Activated CD4-positive, alpha-beta T cell treated with anti-CD3 and anti-CD28 coated beads for 24 hours (primary cell): ENCODE measurements at regions not wholly inside any gene's neighbourhood (a gene's known extent, or its start where the extent isn't known, plus 50 kb on each side); places are given as distances from the start of the nearest gene placed in this dataset.

Experiments used
- DNase-seq, 2 donors: peaks; one replicate each; pipeline ENCODE4 v3.0.0-alpha.2; 2020; ENCODE audit warnings: low read depth in 2 of 2

- no peak for DNase-seq
Measured at GRCh38 chr13:23983671-23984070, 86.4 kb upstream of the C1QTNF9B start.

DNA sequence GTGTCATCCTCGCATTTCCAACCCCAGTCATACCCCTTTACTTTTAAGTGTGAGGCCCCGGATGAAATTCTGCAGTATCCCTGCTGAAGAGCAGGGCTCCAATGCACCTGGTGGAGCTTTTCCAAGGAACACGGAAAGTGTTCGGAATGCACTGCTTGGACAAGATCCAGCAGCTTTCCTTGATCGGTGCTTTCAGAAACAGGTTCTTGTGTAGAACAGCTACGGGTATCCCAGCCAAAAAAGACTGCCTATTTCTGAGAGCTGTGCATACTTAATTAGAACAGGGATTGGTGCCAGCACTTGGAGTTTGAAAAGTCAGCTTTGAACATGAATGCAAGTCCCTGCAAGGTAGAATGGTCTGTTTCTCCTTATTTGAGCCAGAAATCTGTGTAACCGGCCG, 87.2 kb upstream of the C1QTNF9B start:
- DNase-seq: no peak

DNA sequence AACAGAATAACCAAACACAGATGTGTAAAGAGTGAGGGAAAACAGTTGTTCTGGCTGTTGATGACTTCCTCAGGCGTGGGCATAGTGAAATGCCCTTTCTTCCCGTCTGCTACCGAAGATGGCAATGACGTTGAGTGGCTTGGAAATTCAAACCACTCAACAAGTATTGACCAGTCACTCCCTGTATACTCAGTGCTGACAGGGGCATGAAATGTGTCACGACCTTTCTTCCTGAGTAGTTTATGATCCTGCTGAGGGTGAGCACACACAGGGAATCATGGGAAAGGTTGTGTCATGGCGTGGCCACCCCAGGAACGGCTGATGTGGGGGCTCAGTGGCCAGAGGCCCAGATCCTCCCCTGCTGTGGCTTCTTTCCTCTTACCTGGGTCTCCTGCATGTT, 87.8 kb upstream of the C1QTNF9B start:
- no peak for DNase-seq

DNA sequence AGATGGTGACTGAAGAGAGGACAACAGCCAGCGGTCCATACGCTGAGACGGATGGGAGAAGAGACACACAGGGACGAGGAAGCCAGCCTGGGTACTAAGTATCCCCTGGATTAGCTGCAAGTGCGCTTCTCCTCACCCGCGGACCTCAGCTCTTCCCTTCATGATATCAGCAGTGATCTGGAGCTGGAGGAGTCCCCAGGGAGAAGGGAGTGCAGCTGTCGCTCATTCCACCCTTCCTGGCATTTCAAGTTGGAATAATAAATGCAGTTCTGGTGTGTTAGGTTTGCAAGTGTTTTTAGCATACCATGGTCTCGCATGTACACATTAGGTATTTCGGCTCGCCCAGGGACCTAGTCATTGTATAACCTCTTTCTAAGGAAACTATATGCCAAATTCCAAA, 88.5 kb upstream of the C1QTNF9B start:
- DNase-seq: no peak

- no peak for DNase-seq
Measured at GRCh38 chr13:23986619-23987018, 89.3 kb upstream of the C1QTNF9B start.

GRCh38 chr13:23987331-23987894, 90.1 kb upstream of the C1QTNF9B start:
- DNase-seq: no peak

- DNase-seq: no peak
Measured at GRCh38 chr13:23988546-23989122, 91.3 kb upstream of the C1QTNF9B start.

- no peak for DNase-seq
Measured at GRCh38 chr13:23990455-23990854, 93.2 kb upstream of the C1QTNF9B start.

DNA sequence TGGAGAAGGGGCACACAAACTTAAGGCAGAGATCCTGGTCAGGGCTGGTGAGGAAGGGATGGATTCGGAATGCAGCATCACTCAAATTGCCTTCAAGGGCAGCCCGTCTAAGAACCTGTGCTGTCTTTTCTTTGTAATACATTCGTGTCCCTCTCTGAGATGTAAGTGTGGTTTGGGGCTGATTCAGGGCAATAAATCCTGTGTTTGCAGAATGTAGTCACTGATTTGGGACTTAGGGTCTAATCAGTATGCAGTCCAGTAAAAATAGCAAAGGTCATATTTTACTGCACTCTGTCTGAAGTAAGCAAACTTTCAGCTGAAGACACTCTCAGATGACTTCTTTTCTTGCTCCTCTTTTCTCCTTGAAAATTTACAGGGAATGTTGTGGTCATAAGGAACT, 93.8 kb upstream of the C1QTNF9B start:
- DNase-seq: no peak

- no peak for DNase-seq
Measured at GRCh38 chr13:23992781-23993679, 95.7 kb upstream of the C1QTNF9B start.

DNA sequence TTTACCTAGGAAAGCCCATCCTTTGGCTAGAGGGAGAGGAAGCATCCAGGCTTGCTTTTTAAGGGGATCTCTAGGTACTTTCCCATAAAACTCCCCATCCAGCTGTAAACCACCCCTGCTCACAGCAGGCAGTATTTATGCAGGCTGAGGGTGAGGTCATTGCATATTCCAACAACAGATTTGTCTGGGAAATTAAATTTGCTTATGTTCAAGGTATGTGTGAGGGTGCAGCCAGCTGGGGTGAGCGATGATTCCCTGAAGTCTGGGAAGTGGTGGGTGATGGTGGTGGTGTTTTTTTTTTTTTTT, 96.3 kb upstream of the C1QTNF9B start:
- DNase-seq: no peak

- DNase-seq: no peak
Measured at GRCh38 chr13:23995283-23996073, 98.2 kb upstream of the C1QTNF9B start.

DNA sequence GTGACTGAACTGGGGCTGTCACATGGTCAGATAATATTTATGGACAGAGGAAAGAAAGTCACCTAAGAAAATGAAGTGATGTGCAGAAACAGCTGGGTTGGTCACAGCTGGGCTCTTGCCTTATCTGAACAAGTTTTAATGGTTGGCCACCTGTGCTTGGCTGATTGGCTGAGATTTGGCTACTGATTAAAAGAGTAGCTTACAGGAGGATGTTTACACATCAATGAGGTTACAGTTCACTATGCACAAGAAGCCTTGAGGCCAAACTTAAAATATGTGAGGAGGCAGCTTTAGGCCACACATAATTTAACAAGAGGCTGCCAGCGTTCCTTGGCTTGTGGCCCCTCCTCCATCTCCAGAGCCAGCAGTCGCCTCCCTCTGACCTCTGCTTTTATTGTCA, 99.2 kb upstream of the C1QTNF9B start:
- DNase-seq: no peak

DNA sequence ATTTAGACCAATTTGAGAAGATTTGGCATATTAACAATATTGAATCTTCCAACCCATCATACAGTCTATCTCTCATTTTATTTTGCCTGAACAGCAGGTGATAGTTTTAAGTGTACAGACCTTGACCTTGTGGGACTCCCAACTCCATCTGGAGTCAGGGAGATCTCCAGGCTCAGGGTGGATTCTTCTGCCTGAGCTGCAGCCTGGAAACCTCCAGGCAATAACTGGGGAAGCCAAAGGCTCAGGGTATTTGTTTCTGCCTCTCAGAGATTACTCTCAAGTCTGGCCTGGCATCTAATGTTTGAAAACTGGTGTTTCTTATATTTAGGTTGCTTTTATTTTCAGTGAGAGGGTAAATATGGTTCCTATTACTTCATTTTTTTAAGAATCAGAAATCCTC, 102.1 kb upstream of the C1QTNF9B start:
- no peak for DNase-seq

DNA sequence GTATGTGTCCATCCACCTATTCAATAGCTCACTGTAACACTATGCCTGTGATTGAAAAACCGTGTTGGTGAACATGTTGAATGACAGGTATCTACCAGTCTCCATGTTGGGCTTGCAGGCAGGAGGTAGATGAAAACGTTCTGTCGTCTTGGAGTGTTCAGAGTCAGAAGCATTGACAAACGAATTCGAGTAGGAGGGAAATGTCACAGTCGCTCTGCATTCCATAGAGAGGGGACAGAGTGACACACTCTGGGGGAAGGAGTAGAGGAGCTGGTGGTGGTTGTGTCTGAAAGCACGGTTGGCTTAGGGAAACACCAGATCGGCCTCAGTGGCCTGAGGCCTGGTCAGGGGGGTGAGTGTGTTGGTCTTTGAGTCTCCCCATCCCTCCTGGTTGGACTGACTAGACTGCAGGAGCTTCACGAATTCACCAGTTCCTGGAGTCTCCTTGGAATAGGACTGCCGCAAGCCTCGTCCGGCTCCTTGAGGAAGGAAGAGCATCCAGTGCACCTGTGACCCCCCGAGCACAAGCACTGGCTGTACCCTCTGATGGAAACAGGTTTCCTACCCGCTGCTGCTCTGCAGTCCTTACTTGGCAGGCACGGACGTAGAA, 105.0 kb upstream of the C1QTNF9B start:
- DNase-seq: no peak

- DNase-seq: no peak
Measured at GRCh38 chr13:24004142-24004899, 107.0 kb upstream of the C1QTNF9B start.

DNA sequence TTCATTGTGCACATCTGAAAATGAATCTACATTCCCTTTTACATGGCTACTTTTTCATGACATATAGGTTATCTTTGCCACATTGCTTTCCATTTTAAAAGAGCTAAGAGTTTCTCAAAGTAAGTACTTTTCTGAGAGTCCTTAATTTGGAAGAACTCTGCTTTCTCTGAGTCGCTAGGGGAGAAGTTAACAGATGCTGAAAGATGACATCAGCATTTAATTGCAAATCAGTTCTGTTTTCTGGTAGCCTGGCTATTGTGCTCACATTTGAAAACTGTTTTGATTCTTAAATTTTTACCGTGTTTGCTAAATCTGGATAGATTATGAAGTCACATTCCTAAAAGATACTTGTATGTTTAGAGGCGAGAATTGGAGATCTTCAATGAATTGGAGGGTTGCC, 107.7 kb upstream of the C1QTNF9B start:
- DNase-seq: no peak

GRCh38 chr13:24005755-24006281, 108.5 kb upstream of the C1QTNF9B start:
- DNase-seq: no peak

DNA sequence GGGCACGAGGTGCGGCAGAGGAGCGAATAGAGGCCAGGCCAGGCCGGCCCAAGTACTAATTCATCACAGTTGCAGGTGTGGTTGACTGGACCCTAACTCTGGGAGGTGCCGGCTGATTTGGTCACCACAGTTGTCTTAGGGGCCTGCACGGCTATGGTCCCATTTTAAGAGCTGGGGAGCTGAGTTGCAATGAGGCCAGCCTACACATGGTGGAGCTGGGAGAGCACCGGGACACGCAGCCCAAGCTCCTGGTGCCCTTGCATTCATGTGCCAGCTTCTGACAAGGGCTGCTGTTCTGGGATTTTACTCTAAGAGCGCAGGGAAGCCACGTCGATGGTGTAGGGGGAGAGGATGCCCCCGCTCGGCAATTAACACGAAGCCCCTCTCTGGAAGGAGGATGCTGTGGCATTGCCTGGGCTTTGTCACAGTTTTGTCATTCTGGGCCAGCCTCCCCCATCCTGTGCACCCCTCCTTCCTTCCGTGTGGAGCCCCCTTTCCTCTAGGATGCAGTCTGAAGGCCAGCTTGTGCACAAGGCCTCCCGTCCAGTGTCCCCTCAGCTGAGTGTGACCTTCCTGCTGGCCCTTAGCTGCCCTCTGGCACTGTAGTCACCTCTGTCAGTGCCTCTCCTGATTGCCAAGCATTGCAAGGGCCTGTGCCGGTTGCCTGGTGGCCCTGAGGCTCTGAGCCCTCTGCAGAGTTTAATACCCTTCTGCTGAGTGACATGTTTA, 109.4 kb upstream of the C1QTNF9B start:
- DNase-seq: no peak

GRCh38 chr13:24007979-24008620, 110.8 kb upstream of the C1QTNF9B start:
- DNase-seq: no peak
